HepG2 (cell line): ENCODE measurements at regions not wholly inside any gene's neighbourhood (a gene's known extent, or its start where the extent isn't known, plus 50 kb on each side); places are given as distances from the start of the nearest gene placed in this dataset.

Experiments used
- ATAC-seq: fragments of 200-7000 bp; cut with Tn5 transposase; 3 replicates; pipeline ENCODE4 v1.9.1; 2020; ENCODE audit warnings: mild to moderate bottlenecking, moderate library complexity
- BruUV-seq: library from RNA; stranded (reverse); fragments of 400-500 nt; replicated peaks from 2 replicates; lab custom pipeline; 2021; lab: Mats Ljungman, UMichigan
- CTCF ChIA-PET: fragments of 300-600 bp; formaldehyde crosslinking; extraction: SDS; loops from one replicate; lab custom pipeline; 2021; ENCODE audit warnings: low total read pairs, inconsistent platforms, low intra/inter-chr PET ratio; lab: Yijun Ruan, JAX
- POLR2A ChIA-PET: fragments of 350-600 bp; sonication (Branson Sonifier 250); formaldehyde crosslinking; loops from one replicate; lab custom pipeline; 2020; ENCODE audit warnings: antibody characterized with exemption, inconsistent platforms; lab: Yijun Ruan, JAX
- DNase-seq: peaks from one replicate; pipeline ENCODE4 v3.0.0-alpha.2; 2015; ENCODE audit warnings: low spot score
- FAIRE-seq: peaks from 3 replicates; lab custom pipeline; 2011; peaks lifted over from hg19 to GRCh38; lab: Jason Lieb, UNC
- H2AFZ ChIP-seq: one replicate; pipeline ENCODE4 v1.6.1; 2011; ENCODE audit warnings: low read length, inconsistent platforms
- H3K27ac ChIP-seq: fragments of 300-600 bp; 3 replicates; pipeline ENCODE4 v1.8.0; 2011; ENCODE audit warnings: mixed run types, mild to moderate bottlenecking, mixed read lengths, low read length, inconsistent platforms; ENCODE audit not compliant: insufficient read depth; ENCODE audit errors: extremely low read length
- H3K27me3 ChIP-seq, 2 experiments: fragments of 200-600 bp in 1 of 2; 2 replicates in 1 of 2; 3 replicates in 1 of 2; pipeline versions ENCODE4 v1.6.0 to v1.8.0; 2011; ENCODE audit warnings: low read length in 2 of 2, mild to moderate bottlenecking in 2 of 2, moderate library complexity in 2 of 2, inconsistent platforms in 1 of 2; ENCODE audit not compliant: insufficient read depth in 2 of 2, control insufficient read depth in 1 of 2
- H3K36me3 ChIP-seq, 2 experiments: fragments of 200-600 bp in 1 of 2; replicated peaks in 1 of 2; 2 replicates in 1 of 2; 3 replicates in 1 of 2; pipeline versions ENCODE4 v1.5.1 to v1.8.0; 2011; ENCODE audit warnings: low read length in 2 of 2, inconsistent platforms in 1 of 2; ENCODE audit not compliant: insufficient read depth in 2 of 2, control insufficient read depth in 1 of 2
- H3K4me1 ChIP-seq: 2 replicates; pipeline ENCODE4 v1.5.1; 2012; ENCODE audit warnings: low read length, inconsistent platforms; ENCODE audit not compliant: insufficient read depth
- H3K4me2 ChIP-seq: 2 replicates; pipeline ENCODE4 v1.6.0; 2011; ENCODE audit warnings: low read depth, low read length, inconsistent platforms
- H3K4me3 ChIP-seq, 3 experiments: fragments of 200-600 bp in 1 of 3; sonication (generic), shearing (Covaris generic) in 1 of 3; replicated peaks in 1 of 3; 2 replicates each; pipeline ENCODE4 v1.5.1; 2011 to 2016; ENCODE audit warnings: low read length in 3 of 3, inconsistent platforms in 2 of 3, low read depth in 2 of 3, mild to moderate bottlenecking in 2 of 3, control low read depth in 1 of 3, mixed read lengths in 1 of 3; ENCODE audit not compliant: insufficient read depth in 1 of 3
- H3K79me2 ChIP-seq: one replicate; pipeline ENCODE4 v1.6.1; 2011; ENCODE audit warnings: low read length, inconsistent platforms; ENCODE audit not compliant: insufficient read depth
- H3K9ac ChIP-seq: 2 replicates; pipeline ENCODE4 v1.6.0; 2011; ENCODE audit warnings: mild to moderate bottlenecking, low read depth, low read length, inconsistent platforms; ENCODE audit not compliant: insufficient read depth
- H3K9me3 ChIP-seq: 2 replicates; pipeline ENCODE4 v1.5.1; 2012; ENCODE audit warnings: mild to moderate bottlenecking, low read length
- H4K20me1 ChIP-seq: 2 replicates; pipeline ENCODE4 v1.6.0; 2011; ENCODE audit warnings: inconsistent platforms, mild to moderate bottlenecking, low read length, moderate library complexity; ENCODE audit not compliant: insufficient read depth
- NCOA1 ChIP-seq: sonication (generic); formaldehyde crosslinking; IDR thresholded peaks from 2 replicates; pipeline ENCODE4 v1.9.0; 2021; ENCODE audit warnings: missing genetic modification reagents
- ZBTB7A ChIP-seq: sonication (generic); formaldehyde crosslinking; IDR thresholded peaks from 2 replicates; pipeline ENCODE4 v1.8.0; 2022; ENCODE audit warnings: mild to moderate bottlenecking, missing genetic modification reagents
- ZNF318 ChIP-seq: sonication (generic); formaldehyde crosslinking; IDR thresholded peaks from 2 replicates; pipeline ENCODE4 v1.4.0; 2020; ENCODE audit warnings: mild to moderate bottlenecking, missing genetic modification reagents
- ZSCAN12 ChIP-seq: sonication (generic); formaldehyde crosslinking; IDR thresholded peaks from 2 replicates; pipeline ENCODE4 v1.9.0; 2021; ENCODE audit warnings: mild to moderate bottlenecking, missing genetic modification reagents
- WGBS: methylation state at CpG from one replicate; pipeline ENCODE4 v1.1.6; 2017; ENCODE audit warnings: low lambda C conversion rate; 5-methylcytosine and 5-hydroxymethylcytosine counted together
- in situ Hi-C: cut with HindIII; loops from 2 replicates; pipeline ENCODE4 v1.10.0; 2017; ENCODE audit warnings: low pct_unique_long_range_greater_than_20kb; ENCODE audit not compliant: extremely low pct_ligation_motif_present
- intact Hi-C: fragments of 100-400 bp; cut with micrococcal nuclease; formaldehyde crosslinking; loops from one replicate; pipeline ENCODE4 v1.10.0; 2022; ENCODE audit not compliant: unreplicated experiment

- BruUV-seq: no TSS peak
- ChIA-PET POLR2A (no interaction called here), CTCF (no interaction called here)
- Histone ChIP-seq H4K20me1 (no peaks in the 10 kb centered on the region), H3K27me3 (no peaks in the 10 kb centered on the region), H2AFZ (no peak overlapping the region), H3K9ac (no peak overlapping the region), H3K79me2 (no peaks in the 10 kb centered on the region), H3K27ac (no peak overlapping the region), H3K4me1 (no peaks in the 10 kb centered on the region), H3K4me2 (no peak overlapping the region), H3K9me3 (peaks cover 97% of the 10 kb centered on the region), H3K4me3 (no peak overlapping the region), H3K36me3 (no peaks in the 10 kb centered on the region)
- TF ChIP-seq NCOA1 (no peak), ZSCAN12 (no peak), ZNF318 (no peak), ZBTB7A (CRISPR knock-in tag) (no peak)
- no peak for FAIRE-seq
- no peak for DNase-seq
- no peak for ATAC-seq
- WGBS: 22% methylated on average over 2 of the region's 2 CpGs
- intact Hi-C loops (no loop called here), in situ Hi-C loops (no loop called here)
Measured at GRCh38 chr2:123723706-123724105, 301.4 kb upstream of the CNTNAP5 start.
